Endodermal cell (in vitro differentiated cells): ENCODE measurements at regions not wholly inside any gene's neighbourhood (a gene's known extent, or its start where the extent isn't known, plus 50 kb on each side); places are given as distances from the start of the nearest gene placed in this dataset.

ENCODE experiments used
- DNase-seq: peaks from one replicate; pipeline ENCODE4 v3.0.0-alpha.2; 2017
- H3K27ac ChIP-seq: 2 replicates; pipeline ENCODE4 v1.5.1; 2013; ENCODE audit warnings: mild to moderate bottlenecking, low read depth, low read length, moderate library complexity
- H3K27me3 ChIP-seq: 2 replicates; pipeline ENCODE4 v1.6.1; 2013; ENCODE audit warnings: mild to moderate bottlenecking, low read length, moderate library complexity; ENCODE audit not compliant: insufficient read depth, control insufficient read depth, poor library complexity, severe bottlenecking
- H3K36me3 ChIP-seq: 2 replicates; pipeline ENCODE4 v1.7.0; 2013; ENCODE audit warnings: mild to moderate bottlenecking, low read length, moderate library complexity; ENCODE audit not compliant: control insufficient read depth, insufficient read depth
- H3K4me1 ChIP-seq: one replicate; pipeline ENCODE4 v1.7.0; 2013; ENCODE audit warnings: low read length; ENCODE audit not compliant: control insufficient read depth, insufficient read depth
- H3K4me3 ChIP-seq: 2 replicates; pipeline ENCODE4 v1.5.1; 2013; ENCODE audit warnings: mild to moderate bottlenecking, low read length, moderate library complexity
- H3K9ac ChIP-seq: 2 replicates; pipeline ENCODE4 v1.6.1; 2013; ENCODE audit warnings: mild to moderate bottlenecking, low read length, moderate library complexity; ENCODE audit not compliant: poor library complexity, severe bottlenecking; ENCODE audit errors: extremely low read depth
- H3K9me3 ChIP-seq: 2 replicates; pipeline ENCODE4 v1.6.1; 2013; ENCODE audit warnings: mild to moderate bottlenecking, low read length, moderate library complexity; ENCODE audit not compliant: control insufficient read depth
- H3K27ac Mint-ChIP-seq: 2 replicates; pipeline ENCODE4 v1.8.0; 2020; ENCODE audit warnings: mixed read lengths
- H3K27me3 Mint-ChIP-seq: 2 replicates; pipeline ENCODE4 v1.8.0; 2021; ENCODE audit warnings: mild to moderate bottlenecking, mixed read lengths; ENCODE audit not compliant: insufficient read depth
- H3K36me3 Mint-ChIP-seq: 2 replicates; pipeline ENCODE4 v1.8.0; 2020; ENCODE audit warnings: low read depth, mixed read lengths
- H3K4me1 Mint-ChIP-seq: 2 replicates; pipeline ENCODE4 v1.8.0; 2020; ENCODE audit warnings: mixed read lengths
- H3K4me3 Mint-ChIP-seq: 2 replicates; pipeline ENCODE4 v1.8.0; 2020; ENCODE audit warnings: mild to moderate bottlenecking, moderate library complexity, mixed read lengths
- H3K9me3 Mint-ChIP-seq: 2 replicates; pipeline ENCODE4 v1.8.0; 2020; ENCODE audit warnings: mild to moderate bottlenecking, mixed read lengths
- WGBS, 2 experiments: methylation state at CpG; one replicate each; pipeline versions ENCODE4 v1.1.5 to v1.1.7; 2013; ENCODE audit warnings: missing lambda C conversion rate in 2 of 2, mixed read lengths in 1 of 2; ENCODE audit not compliant: insufficient coverage in 1 of 2, insufficient read length in 1 of 2; 5-methylcytosine and 5-hydroxymethylcytosine counted together
- TF ChIP-seq, protein P1 (sequence below): fragments of 200-600 bp; sonication (generic); conservative IDR thresholded peaks from 2 replicates; pipeline ENCODE4 v1.5.0; 2021; ENCODE audit warnings: antibody characterized with exemption, mild to moderate bottlenecking

- Mint-ChIP-seq H3K9me3 (no peaks in the 10 kb centered on the region), H3K36me3 (no peaks in the 10 kb centered on the region), H3K4me3 (no peak overlapping the region), H3K27ac (no peak overlapping the region), H3K4me1 (no peaks in the 10 kb centered on the region), H3K27me3 (no peaks in the 10 kb centered on the region)
- Histone ChIP-seq H3K4me1 (no peaks in the 10 kb centered on the region), H3K9ac (no peak overlapping the region), H3K36me3 (no peaks in the 10 kb centered on the region), H3K4me3 (no peak overlapping the region), H3K27me3 (no peaks in the 10 kb centered on the region), H3K27ac (no peak overlapping the region), H3K9me3 (no peaks in the 10 kb centered on the region)
- no peak for DNase-seq
- TF ChIP-seq, protein P1, sequence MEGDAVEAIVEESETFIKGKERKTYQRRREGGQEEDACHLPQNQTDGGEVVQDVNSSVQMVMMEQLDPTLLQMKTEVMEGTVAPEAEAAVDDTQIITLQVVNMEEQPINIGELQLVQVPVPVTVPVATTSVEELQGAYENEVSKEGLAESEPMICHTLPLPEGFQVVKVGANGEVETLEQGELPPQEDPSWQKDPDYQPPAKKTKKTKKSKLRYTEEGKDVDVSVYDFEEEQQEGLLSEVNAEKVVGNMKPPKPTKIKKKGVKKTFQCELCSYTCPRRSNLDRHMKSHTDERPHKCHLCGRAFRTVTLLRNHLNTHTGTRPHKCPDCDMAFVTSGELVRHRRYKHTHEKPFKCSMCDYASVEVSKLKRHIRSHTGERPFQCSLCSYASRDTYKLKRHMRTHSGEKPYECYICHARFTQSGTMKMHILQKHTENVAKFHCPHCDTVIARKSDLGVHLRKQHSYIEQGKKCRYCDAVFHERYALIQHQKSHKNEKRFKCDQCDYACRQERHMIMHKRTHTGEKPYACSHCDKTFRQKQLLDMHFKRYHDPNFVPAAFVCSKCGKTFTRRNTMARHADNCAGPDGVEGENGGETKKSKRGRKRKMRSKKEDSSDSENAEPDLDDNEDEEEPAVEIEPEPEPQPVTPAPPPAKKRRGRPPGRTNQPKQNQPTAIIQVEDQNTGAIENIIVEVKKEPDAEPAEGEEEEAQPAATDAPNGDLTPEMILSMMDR: no peak
Observed at GRCh38 chrY:17330733-17331132, 549.3 kb downstream of the CDY2B start.

GRCh38 chrY:17319916-17320315 is 560.1 kb downstream of the CDY2B start:
- no peak overlapping the region for H3K27ac Mint-ChIP-seq
- Histone ChIP-seq H3K4me3 (no peak overlapping the region), H3K9me3 (no peaks in the 10 kb centered on the region), H3K36me3 (no peaks in the 10 kb centered on the region), H3K27ac (no peak overlapping the region), H3K9ac (no peak overlapping the region), H3K27me3 (no peaks in the 10 kb centered on the region), H3K4me1 (no peaks in the 10 kb centered on the region)
- no peaks in the 10 kb centered on the region for H3K9me3 Mint-ChIP-seq
- TF ChIP-seq, protein P1: no peak
- H3K27me3 Mint-ChIP-seq: no peaks in the 10 kb centered on the region
- H3K36me3 Mint-ChIP-seq: no peaks in the 10 kb centered on the region
- no peak overlapping the region for H3K4me3 Mint-ChIP-seq
- no CpG with 5 or more reads among the region's 1 CpG for WGBS, 2 experiments
- DNase-seq: no peak
- H3K4me1 Mint-ChIP-seq: no peaks in the 10 kb centered on the region

DNA sequence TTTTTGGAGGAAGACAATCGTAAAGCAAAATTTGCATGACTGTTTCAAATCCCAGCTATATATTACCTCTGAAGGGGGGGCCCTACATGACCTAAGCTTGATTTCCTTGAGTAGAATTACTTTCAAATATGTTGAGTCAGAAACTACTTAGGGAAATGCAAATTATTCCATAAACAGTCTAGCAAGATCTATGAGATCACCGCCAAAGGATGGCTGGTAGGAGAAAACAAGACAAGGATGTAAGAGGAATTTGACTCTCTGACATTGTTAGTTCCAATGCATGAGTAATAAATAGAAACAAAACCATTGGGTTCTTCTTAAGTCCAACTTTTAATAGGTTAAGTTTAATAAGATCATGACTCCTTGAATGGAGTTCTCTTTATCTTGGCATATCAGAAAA is 561.4 kb downstream of the CDY2B start:
- Histone ChIP-seq H3K4me3 (no peak overlapping the region), H3K27ac (no peak overlapping the region), H3K27me3 (no peaks in the 10 kb centered on the region), H3K4me1 (no peaks in the 10 kb centered on the region), H3K9me3 (no peaks in the 10 kb centered on the region), H3K36me3 (no peaks in the 10 kb centered on the region), H3K9ac (no peak overlapping the region)
- TF ChIP-seq, protein P1: no peak
- WGBS, 2 experiments: 100% methylated on average over 1 of the region's 2 CpGs; no CpG with 5 or more reads in 1 of the 2 experiments
- Mint-ChIP-seq H3K9me3 (no peaks in the 10 kb centered on the region), H3K4me1 (no peaks in the 10 kb centered on the region), H3K36me3 (no peaks in the 10 kb centered on the region), H3K27ac (no peak overlapping the region), H3K27me3 (no peaks in the 10 kb centered on the region), H3K4me3 (no peak overlapping the region)
- DNase-seq: no peak
